Fibroblast of pulmonary artery (primary cell): ENCODE measurements at regions not wholly inside any gene's neighbourhood (a gene's known extent, or its start where the extent isn't known, plus 50 kb on each side); places are given as distances from the start of the nearest gene placed in this dataset.

Source experiments
- DNase-seq: peaks from one replicate; pipeline ENCODE4 v3.0.0-alpha.2; 2010; ENCODE audit warnings: low read depth
- H3K4me3 ChIP-seq: replicated peaks from 2 replicates; pipeline ENCODE4 v1.5.1; 2011; ENCODE audit warnings: low read depth, mild to moderate bottlenecking, control low read depth, low read length, moderate library complexity
- CTCF ChIP-seq: IDR thresholded peaks from 2 replicates; pipeline ENCODE4 v1.5.1; 2011; ENCODE audit warnings: mild to moderate bottlenecking, control low read depth, low read length, inconsistent platforms; ENCODE audit errors: missing control alignments

DNA sequence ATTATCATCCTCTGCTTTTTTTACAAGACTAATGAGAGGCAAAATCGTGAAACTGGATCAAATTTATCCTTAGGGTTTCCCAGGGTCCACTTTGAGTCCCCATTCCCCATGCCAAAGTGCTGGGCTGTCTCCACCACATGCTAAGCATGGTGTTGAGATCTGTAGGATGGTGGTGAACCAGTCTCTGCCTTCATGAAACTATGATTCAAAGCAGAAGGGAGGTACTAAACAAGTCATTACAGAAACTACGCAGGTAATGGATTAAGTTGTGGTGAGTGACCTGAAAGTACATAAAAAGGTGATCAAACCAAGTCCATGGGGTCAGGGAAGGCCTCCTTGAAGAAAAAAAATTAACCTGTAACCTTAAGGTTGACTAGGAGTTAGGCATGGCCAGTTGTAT lies 265.2 kb downstream of the ATG4C start:
- H3K4me3 ChIP-seq, result no peak overlapping the region
- no peak for DNase-seq
- TF ChIP-seq CTCF, result no peak

DNA sequence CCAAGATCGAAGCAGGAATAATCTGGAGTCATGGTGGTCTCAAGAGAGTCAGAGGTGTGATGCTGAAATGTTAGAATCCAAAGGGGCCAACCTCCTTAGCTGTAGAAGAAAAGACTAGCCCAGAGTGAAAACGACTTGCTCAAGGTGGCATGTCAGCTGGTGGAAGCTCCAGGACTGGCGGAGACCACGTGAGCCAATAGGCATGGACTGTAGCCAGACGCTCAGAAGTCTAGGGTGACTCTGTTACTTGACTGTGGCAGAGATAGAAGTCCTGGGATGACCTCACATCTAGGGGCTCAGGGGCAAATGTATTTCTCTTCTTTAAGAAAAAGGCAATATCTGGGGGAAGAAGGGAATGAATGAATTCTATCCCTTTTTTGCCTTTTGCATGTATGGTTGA lies 267.4 kb downstream of the ATG4C start:
- no peak overlapping the region for H3K4me3 ChIP-seq
- TF ChIP-seq CTCF, result no peak
- no peak for DNase-seq

GRCh38 chr1:63051886-63052285 lies 268.0 kb downstream of the ATG4C start:
- TF ChIP-seq CTCF, result no peak
- DNase-seq, result no peak
- H3K4me3 ChIP-seq, result no peak overlapping the region

DNA sequence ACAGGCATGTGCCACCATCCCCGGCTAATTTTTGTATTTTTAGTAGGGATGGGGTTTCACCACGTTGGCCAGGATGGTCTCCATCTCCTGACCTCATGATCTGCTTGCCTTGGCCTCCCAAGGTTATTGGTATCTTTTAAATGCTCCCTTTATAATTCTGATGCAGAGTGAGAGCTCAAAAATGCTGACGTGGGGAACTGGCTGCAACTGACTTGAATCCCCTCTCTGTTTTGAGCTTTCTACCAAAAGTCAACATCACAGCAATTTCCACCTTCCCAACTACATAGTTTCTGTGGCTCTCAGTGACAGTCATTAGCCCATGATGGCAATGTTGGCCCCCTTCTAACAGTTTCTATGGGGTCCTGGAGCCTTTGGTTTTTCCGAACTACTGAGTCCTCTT lies 268.2 kb upstream of the FOXD3 start:
- TF ChIP-seq CTCF, result no peak
- H3K4me3 ChIP-seq, result no peak overlapping the region
- no peak for DNase-seq

DNA sequence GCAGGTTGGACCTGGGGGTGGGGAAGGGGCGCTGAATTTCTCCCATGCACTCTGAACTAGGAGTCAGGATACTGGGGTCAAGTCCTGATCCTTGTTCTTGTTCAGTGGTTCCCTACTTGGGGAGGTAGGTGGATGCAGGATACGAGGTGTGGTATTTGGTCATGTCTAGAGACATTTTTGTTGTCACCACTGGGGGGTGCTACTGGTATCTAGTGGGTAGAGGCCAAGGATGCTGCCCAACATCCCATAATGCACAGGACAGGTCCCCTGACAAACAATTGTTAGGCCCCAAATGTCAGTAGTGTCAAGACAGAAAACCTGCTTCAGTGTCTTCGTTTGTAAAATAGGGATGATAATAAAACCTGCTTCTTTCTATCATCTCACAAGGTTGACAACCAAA lies 259.0 kb upstream of the FOXD3 start:
- TF ChIP-seq CTCF, result no peak
- DNase-seq, result no peak
- no peak overlapping the region for H3K4me3 ChIP-seq

DNA sequence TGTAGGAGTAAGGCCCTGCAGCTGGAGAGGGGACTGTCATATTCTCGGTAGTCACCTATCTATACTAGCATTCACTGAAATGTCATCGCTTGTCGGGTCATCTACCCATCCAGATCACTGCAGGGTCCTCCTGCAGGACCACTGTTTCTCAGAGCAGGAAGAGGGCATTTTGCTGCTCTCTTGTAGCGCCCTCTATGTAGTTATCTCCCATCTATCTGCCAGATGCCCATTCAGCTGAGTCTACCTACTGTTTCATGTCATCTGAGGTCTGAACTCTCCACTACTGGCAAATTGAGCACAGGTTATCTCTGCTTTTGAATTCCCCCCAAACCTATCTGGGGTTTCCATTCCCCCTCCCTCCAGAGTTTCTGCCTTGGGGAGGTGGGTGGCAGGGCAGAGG lies 258.2 kb upstream of the FOXD3 start:
- DNase-seq, result no peak
- TF ChIP-seq CTCF, result no peak
- H3K4me3 ChIP-seq, result no peak overlapping the region

GRCh38 chr1:63068626-63069025 lies 253.7 kb upstream of the FOXD3 start:
- no peak overlapping the region for H3K4me3 ChIP-seq
- no peak for TF ChIP-seq CTCF
- no peak for DNase-seq
